CD4-positive, alpha-beta T cell treated with Interleukin-2 at 100 ng/mL for 4 hours (primary cell): ENCODE measurements at regions not wholly inside any gene's neighbourhood (a gene's known extent, or its start where the extent isn't known, plus 50 kb on each side); places are given as distances from the start of the nearest gene placed in this dataset.

Experiments
- DNase-seq: peaks from one replicate; pipeline ENCODE4 v3.0.0-alpha.2; 2020; ENCODE audit warnings: low spot score

DNA sequence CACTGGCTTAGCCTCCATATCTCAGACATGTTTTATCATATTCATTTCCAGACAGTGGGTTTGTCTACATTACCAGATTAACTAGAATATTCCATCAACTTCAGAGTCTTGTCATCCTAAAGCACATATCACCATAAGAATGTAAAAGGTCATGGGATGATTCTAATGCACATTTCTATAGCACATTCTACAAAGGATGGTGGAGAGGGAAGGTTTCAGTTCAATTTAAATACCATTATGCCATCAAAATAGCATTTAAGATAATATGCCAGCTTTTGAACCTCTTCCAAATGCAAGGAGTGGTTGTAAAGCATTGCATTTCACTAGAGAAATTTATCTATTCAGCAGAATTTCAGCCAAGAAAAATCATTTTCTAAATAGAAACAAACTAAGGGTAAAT, 970.5 kb downstream of the TTLL7 start:
- DNase-seq = no peak

GRCh38 chr1:83027511-83027910, 971.4 kb downstream of the TTLL7 start:
- DNase-seq = no peak

DNA sequence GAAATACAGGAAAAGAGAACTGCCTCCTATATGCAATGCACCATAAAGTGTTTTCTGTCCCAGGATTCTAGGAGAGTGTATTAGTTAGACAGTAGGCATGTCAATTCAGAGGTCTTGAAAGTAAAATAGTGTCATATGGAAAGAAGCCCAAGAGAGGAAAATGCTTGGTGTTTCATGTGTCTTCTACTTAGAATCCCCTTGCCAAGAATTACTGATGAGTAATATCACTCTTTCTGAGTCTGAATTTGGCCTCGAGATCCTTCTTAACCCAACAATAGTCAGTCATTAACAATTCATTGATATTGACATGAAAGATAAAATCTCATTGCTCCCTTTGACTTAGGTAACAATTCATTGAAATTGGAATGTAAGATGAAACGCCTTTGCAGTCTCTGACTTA, 972.2 kb downstream of the TTLL7 start:
- no peak for DNase-seq

DNA sequence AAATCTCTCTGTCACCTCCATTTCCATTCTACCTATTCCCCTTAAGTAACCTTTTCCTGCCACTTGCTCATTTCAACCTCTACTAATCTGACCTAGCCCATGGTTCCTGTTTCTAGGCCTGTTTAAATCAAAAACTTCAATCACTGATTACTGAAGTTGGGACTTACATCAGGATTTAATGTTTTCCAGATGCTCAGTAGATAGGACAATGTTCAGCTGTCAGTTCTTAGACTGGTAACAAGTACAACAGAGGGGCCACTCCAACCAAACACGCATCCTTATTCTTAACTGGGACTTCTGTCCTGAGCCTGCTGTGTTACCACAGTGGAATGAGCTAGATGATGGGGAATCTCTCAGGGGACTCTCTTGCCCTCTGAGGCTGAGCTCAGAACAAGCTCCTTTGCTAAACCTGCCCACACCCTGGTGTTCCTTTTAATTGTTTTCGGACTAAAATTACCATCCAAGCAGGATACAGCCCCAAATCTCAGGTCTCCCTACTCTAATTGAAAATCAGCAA, 974.6 kb downstream of the TTLL7 start:
- no peak for DNase-seq

DNA sequence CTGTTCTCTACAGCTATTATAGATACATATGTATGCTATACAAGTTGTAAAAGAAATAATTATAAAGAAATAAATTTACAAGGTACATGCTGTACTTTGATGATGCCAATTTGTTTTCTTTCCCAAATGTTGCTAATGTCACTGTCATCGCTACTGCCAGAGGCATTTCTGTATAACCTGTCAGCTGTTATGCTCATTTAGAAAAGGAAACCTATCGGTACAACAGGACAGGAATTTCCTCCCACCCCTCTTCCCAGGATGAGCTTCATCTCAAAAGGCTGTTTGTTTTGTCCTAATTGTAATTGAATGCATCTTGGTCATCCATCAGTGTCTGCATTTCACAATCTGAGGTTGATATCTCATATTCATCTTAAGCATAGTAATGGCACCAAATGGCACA, 975.7 kb downstream of the TTLL7 start:
- no peak for DNase-seq

DNA sequence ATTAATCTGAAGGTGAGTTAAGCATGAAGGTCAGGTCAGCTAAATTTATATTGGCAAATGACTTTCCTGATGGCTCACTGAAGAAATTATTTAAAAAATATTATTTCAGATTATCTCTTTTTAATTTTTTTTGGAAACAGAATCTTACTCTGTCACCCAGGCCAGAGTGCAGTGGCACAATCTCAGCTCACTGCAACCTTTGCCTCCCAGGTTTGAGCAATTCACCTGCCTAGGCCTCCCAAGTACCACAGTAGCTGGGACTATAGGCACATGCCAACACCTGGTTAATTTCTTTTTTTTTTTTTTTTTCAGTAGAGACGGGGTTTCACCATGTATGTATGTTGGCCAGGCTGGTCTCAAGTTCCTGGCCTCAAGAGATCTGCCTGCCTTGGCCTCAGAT, 976.7 kb downstream of the TTLL7 start:
- no peak for DNase-seq

DNA sequence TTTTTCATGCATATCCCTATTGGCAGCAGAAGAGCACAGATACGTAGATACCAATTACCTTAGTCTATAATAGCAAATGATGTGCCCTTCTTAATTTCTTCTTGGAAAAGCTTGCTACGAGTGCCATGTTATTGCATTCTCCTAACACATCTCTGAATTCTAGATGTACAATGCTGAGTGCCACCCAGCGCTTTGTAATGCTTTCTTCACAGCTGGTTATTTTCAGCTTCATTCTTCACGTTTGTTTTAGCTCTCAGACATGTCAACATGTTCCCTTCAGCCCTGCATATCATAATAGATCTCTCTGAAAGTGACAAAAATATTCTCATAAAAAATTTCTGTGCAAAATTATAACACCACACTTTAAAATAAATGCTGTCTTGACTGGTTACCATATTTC, 981.2 kb downstream of the TTLL7 start:
- no peak for DNase-seq

- no peak for DNase-seq
Observed at GRCh38 chr1:83017276-83017675, 981.7 kb downstream of the TTLL7 start.

GRCh38 chr1:83016354-83016849, 982.5 kb downstream of the TTLL7 start:
- DNase-seq = no peak

- DNase-seq = no peak
Observed at GRCh38 chr1:83015163-83015562, 983.8 kb downstream of the TTLL7 start.

DNA sequence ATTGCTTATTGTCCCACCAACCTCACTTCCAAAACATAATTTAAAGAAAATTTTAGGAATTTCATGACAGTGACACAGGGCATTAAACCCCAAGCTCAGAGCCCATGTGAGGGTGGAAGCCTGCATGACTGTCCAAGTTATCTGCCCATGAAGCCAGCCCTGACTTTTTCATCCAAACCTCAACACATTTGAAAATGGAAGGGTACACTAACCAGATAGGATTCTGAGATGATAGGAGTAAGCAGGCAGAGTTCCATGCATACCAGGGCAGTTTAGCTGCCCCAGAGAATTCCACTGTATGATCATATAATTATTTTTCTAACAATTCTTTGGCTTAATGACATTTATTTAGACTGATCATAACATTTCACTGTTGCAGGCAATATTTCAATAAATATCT, 986.0 kb downstream of the TTLL7 start:
- DNase-seq = no peak

GRCh38 chr1:83011265-83011664, 987.7 kb downstream of the TTLL7 start:
- DNase-seq = no peak

- DNase-seq = no peak
Observed at GRCh38 chr1:83006271-83006670, 992.7 kb downstream of the TTLL7 start.

DNA sequence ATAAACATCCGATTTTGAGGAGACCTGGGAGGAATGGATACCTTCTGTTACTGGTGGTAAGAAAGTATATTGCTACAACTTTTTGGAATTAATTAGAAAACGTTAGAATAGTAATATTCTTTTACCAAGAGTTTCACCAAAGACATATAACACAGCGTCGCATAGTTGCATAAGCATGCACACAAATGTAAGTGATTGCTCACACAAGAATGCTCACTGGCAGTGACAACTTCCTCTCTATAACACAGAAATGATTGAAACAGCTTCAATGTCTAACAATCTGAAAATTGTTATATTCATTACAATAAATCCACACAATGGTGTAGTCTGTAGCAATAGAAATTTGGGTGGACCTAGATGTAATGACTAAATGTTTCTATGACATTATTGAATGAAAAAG, 998.6 kb downstream of the TTLL7 start:
- no peak for DNase-seq

DNA sequence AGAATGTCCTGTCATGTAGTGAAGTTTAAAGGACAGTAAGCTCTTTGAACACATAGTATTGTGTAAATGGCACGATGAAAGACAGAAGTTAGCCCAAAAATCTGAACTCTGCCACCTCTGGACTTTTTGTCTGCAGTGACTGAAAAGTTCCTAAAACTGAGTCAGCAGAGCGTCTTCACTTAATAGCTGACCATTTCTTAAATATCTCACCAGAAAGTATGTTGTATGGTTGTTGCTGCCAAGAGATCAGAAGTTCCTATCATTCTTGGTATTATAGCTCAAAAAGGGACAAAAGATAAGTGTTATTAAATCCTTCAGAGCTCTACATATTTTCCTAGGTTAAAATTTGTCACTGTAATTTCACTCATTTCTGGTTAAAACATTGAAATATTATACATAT, 1003.0 kb downstream of the TTLL7 start:
- DNase-seq = no peak

GRCh38 chr1:82994616-82995263, 1004.2 kb downstream of the TTLL7 start:
- no peak for DNase-seq

DNA sequence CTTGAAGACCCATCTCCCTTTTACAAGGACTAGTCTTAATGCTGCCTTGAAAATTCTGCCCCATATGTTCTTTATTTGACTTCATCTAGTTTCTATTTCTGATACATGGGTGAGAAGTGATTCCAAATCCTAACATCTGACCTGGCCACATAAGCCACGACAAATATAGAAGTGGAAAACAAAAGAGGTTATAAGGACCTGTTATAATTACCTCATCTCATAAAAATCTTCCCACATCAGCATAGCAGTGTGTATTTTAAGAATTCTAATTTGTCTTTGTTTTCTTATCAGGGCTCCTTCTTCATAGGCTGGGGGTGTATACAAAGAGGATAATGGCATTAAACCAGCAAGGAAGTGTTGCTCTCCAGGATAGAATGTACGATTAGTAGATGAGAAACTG, 1007.4 kb downstream of the TTLL7 start:
- DNase-seq = no peak

DNA sequence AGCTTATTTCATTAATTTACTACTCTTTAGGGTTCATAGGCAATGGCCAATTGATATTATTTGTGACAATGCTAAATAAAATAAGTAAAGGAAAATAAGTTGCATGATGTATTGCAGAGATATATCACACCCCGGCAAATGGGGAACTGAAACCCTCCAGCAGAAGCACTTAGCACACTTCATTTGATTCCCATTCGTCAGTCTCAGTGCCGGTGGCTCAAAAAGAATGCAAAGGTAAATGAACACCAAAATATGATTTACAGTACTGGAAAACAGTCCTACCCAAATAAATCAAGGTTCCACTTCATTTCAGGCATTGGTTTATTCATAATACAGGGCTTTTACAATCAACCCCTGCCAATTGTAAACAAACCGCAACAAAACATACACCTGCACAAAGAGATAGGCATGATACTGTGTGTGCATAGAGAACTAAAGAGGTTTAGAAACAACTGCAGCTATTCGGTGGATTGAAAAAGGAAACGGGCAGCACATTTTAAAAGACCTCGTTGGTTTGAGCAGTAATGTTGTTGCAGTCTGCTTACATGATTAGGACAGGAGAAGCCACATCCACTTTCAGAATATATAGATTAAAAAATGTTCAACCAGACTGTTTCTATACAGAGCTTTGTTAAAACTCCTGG, 1019.2 kb downstream of the TTLL7 start:
- DNase-seq = no peak

DNA sequence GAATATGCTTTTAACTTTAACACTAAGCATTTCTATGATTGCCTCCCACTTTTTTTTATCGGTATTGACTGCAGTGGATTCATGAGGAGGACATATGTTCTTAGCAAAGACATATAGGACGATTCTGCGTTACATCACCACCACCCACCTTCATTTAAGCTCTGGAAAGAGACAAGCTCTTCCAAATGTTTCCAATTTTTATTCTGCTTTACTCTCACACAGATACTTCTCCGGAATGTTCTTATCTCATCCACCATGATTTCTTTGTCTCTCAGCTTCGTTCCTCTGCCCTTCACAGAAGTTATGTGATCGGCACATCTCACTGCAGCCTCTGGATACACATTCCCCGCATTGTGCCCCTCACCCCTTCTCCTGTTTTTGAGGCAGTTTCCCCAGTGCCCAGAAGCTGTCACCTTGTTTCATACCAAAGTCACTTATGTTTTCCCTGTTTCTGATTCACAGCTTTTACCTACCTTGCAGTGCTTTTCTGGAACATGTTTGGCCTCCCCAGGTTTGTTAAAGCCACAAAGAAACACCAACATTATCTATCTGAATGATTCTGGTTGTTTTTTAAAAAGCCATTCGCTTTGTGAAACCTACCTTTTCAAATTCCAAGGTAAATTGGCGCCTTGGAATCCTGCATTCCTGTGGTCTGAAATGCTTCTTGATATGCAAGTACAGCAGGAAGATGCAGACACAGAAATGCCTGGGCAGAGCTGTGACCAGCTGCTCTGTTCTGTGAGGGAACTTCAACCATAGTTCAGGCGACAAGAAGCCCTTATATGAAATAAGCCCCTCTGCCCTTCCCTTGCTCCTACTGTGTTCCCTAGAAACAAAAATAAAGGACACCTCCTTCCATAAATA, 1020.2 kb downstream of the TTLL7 start:
- DNase-seq = no peak

DNA sequence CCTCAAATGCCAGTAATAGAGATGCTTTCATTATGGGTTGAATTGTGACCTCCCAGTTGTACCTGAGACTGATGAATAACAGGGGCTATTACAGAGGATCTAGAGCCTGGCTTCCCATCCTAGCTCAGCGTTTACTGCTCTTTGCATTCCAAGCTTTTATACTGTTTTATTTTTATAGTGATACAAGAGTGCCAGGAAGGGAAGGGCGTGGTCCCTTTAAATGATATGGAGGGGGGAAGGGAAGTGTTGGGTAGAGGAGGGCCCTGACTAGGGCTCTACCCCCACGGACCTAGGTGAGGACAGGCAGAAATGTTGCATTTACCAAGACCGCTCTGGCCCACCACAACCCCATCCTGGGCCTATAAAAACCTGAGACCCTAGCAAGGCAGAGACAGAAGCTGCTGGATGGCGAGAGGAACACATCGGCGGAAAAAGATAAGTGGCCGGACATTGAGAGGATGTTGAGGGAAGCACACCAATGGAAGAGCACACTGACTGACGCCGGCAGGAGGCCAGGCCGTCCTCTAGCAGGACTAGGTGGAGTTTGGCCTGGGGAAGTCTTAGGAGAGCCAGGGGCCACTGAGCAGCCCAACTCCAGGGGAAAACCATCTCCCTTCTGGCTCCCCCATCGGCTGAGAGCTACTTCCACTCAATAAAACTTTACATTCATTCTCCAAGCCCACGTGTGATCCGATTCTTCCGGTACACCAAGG, 1025.9 kb downstream of the TTLL7 start:
- no peak for DNase-seq

DNA sequence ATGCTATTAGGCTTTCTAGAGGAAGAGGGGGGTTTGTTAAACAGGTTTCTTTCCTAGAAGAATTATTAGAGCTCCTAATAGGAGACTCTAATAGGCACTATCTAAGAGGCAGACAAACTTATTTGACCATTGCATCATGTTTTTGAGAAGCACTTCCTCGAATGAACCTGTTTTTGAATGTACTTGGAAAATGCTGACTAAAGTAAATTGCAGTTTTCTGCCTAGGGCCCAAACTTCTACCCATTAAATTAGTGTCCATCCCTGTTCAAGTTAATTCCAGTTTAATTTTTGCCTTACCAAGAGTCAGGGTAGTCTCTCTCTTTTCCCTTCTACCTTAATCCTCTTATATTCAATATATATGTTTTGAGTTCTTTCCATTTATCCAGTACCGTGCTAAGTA, 1029.6 kb downstream of the TTLL7 start:
- DNase-seq = no peak

DNA sequence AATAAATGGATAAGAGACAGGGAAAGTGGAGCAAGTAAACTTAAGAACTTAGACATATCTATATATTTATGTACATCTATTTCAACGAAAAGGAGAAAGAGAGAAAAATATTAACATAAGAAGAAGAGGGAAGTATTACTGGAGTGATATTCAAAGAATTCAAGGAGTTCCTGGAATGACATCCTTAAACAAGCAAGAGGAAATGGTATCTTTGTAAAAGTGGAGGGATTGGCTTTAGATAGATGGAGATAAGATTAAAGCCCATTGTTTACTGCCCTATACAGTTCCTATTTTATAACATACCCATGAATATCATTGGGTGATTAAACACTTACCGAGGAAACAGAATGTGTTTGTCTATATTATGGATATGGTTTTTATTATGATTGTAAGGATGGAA, 1036.3 kb downstream of the TTLL7 start:
- DNase-seq = no peak
